ENCODE measurements at regions not wholly inside any gene's neighbourhood (a gene's known extent, or its start where the extent isn't known, plus 50 kb on each side); places are given as distances from the start of the nearest gene placed in this dataset.

DNA sequence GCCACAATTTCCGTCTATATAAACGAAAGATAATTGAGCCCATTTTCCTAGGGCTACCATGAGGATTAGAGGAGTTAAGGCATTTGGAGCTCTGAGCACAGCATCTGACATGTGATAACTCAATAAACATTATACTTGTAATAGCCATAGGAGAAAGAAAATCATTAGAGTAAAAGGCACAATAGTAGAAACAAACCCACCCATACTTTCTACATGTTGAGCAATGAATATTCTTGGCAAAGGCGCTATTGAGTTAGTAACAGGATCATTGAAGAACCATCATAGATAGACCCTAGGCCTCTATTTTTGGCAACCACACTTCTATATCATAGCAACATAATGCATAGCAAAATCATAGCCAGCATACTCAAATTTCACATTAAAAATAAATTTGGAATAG, 664.1 kb downstream of the NOVA1 start:
- Histone ChIP-seq H3K4me3 (no peak overlapping the region), H3K9me3 (no peaks in the 10 kb centered on the region), H3K4me1 (no peaks in the 10 kb centered on the region), H3K27ac (no peak overlapping the region), H3K27me3 (no peaks in the 10 kb centered on the region), H3K36me3 (no peaks in the 10 kb centered on the region)
- DNase-seq = no peak
- no peak for TF ChIP-seq POLR2A (IDR thresholded peaks at IDR 0.05)
- TF ChIP-seq, protein P1, sequence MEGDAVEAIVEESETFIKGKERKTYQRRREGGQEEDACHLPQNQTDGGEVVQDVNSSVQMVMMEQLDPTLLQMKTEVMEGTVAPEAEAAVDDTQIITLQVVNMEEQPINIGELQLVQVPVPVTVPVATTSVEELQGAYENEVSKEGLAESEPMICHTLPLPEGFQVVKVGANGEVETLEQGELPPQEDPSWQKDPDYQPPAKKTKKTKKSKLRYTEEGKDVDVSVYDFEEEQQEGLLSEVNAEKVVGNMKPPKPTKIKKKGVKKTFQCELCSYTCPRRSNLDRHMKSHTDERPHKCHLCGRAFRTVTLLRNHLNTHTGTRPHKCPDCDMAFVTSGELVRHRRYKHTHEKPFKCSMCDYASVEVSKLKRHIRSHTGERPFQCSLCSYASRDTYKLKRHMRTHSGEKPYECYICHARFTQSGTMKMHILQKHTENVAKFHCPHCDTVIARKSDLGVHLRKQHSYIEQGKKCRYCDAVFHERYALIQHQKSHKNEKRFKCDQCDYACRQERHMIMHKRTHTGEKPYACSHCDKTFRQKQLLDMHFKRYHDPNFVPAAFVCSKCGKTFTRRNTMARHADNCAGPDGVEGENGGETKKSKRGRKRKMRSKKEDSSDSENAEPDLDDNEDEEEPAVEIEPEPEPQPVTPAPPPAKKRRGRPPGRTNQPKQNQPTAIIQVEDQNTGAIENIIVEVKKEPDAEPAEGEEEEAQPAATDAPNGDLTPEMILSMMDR (IDR thresholded peaks at IDR 0.05) = no peak
- intact Hi-C loops (cut with DNase I; ENCODE audit: low total_unique reads) = no loop called here

DNA sequence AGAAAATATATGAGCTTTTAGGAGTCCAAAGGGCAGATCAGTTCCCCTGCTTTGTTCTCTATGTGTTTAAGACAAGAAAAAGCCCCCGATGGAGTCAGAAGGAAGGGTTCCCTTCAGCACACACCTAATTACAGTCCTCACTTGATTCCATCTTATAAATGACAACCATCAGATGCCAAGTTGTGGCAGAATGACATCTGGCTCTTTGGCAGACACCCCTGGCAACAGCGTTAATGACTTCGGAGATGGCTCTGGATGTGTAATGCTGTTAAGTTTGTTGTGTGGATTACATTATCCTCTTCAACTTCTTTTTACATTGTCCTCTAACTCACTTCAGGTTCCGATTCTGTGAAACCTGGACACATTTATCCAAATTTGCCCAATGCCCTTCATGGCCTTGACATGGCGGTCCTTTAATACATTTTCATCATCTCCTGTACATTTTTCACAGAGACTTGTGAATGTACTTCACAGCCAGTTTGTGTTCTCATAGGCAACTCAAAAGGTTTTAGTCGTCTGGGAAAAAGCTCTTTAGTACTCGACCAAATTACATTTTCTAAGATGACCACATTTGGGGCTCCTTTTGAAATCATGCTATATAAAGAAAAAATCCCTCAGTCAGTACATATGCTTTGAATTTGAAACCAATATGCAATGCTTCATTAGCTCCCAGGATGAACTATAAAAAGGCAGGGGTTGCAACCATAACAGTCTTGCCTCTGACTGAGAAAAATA, 667.8 kb downstream of the NOVA1 start:
- TF ChIP-seq, protein P1 (IDR thresholded peaks at IDR 0.05) = no peak
- Histone ChIP-seq H3K36me3 (no peaks in the 10 kb centered on the region), H3K27ac (no peak overlapping the region), H3K4me3 (no peak overlapping the region), H3K9me3 (no peaks in the 10 kb centered on the region), H3K27me3 (no peaks in the 10 kb centered on the region), H3K4me1 (no peaks in the 10 kb centered on the region)
- DNase-seq = no peak
- intact Hi-C loops (cut with DNase I; ENCODE audit: low total_unique reads) = no loop called here

DNA sequence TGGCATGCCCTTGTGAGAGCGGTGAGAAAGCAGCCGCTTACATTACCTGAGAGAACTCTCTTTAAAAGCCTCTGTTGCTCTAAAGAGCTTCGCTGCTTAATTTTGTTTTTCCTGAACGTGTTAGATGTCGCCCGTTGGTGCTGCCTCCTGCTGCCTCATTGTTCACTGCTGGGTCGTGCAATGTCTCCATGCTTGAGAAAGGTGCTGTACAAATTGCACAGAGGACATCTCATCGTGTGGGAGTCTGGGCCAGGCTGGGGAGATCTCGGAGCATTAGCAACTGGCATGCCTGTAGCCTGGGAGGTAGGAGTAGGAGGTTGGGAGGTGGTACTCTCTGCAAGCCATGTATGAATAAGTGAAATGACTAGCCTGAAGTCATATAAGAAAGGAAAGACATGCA, 686.0 kb downstream of the NOVA1 start:
- TF ChIP-seq, protein P1 (IDR thresholded peaks at IDR 0.05) = no peak
- no peak for TF ChIP-seq POLR2A (IDR thresholded peaks at IDR 0.05)
- Histone ChIP-seq H3K27ac (no peak overlapping the region), H3K36me3 (no peaks in the 10 kb centered on the region), H3K27me3 (no peaks in the 10 kb centered on the region), H3K4me1 (no peaks in the 10 kb centered on the region), H3K4me3 (no peak overlapping the region), H3K9me3 (no peaks in the 10 kb centered on the region)
- intact Hi-C loops (cut with DNase I; ENCODE audit: low total_unique reads) = no loop called here
- no peak for DNase-seq

DNA sequence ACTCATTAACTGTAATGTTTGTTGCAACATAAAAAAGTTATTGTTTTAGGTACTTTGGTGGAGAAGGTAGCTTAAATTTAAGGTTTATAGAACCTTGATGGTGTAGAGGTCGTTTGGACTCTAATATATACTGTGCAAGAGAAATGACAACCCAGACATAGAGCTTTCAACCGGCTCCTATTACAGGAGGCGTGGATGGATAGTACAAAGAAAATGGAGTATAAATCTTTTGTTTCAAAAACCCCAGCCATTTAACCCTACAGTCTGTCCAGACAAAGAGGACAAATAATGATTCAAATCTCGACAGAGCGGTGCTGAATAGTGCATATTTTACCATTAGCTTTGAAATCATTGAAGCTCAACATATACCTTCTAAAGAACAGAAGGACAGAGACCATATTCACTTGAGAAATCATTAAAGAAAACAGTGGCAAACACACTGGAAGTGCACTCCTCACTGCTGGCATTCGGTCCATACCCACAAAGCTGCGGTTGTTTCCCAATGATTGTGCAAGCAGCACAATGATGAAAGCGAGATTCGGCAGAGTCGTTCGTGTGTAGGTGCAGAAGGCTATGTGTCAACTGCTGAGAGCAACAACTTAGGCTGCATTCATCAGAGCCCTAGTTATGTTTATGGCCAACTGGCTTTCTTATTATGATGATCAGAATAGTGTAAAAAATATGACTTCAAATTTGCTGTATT, 688.6 kb downstream of the NOVA1 start:
- Histone ChIP-seq H3K4me1 (no peaks in the 10 kb centered on the region), H3K9me3 (no peaks in the 10 kb centered on the region)

More for the DNA sequence above, 688.6 kb downstream of the NOVA1 start:
- intact Hi-C loops (cut with DNase I; ENCODE audit: low total_unique reads) = no loop called here
- H3K27me3 ChIP-seq = no peaks in the 10 kb centered on the region
- no peak overlapping the region for H3K4me3 ChIP-seq
- no peak for DNase-seq
- TF ChIP-seq, protein P1 (IDR thresholded peaks at IDR 0.05) = no peak
- TF ChIP-seq POLR2A (IDR thresholded peaks at IDR 0.05) = no peak
- H3K27ac ChIP-seq = no peak overlapping the region
- no peaks in the 10 kb centered on the region for H3K36me3 ChIP-seq
